Activated naive CD4-positive, alpha-beta T cell treated with Interleukin-2 at 50 U/mL for 16 hours (primary cell): ENCODE measurements at regions not wholly inside any gene's neighbourhood (a gene's known extent, or its start where the extent isn't known, plus 50 kb on each side); places are given as distances from the start of the nearest gene placed in this dataset.
"Not testable (repeated sequence)": the region's sequence is repeated elsewhere in the genome, so short reads cannot be mapped to it uniquely, and the experiment has no call there.

ENCODE experiments used
- DNase-seq: peaks from one replicate; pipeline ENCODE4 v3.0.0-alpha.2; 2020

DNA sequence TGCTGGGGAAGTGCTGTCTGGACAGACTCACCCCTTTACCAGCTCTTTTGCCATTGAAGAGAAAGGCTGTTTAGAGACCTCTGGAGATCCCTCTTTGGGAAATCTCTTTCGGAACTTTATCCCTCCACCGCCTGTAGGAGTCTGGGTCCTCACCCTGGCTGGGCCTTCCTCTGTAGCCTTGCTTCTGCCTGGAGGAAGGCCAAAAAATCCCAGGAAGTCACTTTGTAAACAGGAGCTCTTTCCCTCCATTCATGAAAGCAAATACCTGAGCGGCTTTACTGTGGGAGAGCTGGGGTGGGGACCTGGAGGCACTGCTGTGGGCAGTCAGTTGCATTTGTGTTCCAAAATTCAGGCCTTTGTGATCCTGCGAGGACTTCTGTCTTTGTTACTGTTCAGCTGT is 126.2 kb downstream of the KLF6 start:
- DNase-seq, result no peak

DNA sequence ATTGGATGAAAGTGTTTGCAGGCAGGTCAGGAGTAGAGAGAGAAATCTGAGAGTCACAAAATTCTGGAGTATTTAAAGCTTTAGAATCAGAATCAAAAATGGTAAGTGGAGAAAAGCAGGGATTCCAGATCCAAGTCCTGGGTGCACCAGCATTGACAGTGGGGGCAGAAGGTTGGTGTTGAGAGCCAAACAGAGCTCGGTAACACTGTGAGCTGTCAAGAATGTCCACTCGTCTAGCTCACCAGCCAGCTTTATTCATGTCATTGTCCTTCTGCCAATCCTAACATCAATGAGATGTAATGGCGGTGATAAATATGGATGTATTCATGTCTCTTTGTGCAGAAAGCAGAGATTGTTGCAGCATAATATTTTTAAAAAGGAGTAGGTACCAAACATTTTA is 128.8 kb downstream of the KLF6 start:
- DNase-seq, result no peak

DNA sequence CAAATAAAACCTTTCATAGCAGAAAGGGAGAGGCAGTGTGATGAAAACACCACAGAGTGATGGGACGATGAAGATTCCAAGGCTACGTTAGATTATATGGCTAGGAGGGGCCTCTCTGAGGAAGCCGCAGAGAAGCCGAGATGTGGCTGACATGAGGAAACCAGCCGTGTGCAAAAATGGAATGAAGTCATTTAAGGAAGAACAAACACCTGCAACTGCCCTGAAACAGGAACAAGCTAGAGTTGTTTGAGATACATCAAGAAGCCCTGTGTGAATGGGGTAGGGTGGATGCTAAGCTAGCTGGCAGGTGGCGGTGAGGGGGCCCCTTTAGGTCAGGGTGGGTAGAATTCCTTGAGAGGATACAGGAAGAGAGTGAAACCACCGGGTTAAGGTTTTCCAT is 129.5 kb downstream of the KLF6 start:
- DNase-seq, result no peak

DNA sequence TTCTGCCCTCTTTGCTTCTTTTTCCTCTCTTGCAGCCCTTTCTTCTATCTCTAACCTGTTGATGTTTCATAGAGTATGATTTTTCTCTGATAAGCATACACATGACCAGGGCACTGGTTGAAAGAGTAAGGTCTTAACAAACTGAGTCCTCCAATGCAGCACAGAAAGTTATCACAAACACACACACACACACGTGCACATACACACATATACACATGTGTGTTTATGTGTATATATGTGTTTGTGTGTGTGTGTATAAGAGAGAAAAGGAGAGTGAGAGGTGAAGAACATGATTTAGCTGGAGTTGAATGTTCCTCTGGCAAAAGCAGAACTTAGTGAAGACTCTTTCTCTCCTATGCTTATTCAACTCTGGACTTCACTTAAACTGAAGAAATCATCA is 130.0 kb downstream of the KLF6 start:
- no peak for DNase-seq

DNA sequence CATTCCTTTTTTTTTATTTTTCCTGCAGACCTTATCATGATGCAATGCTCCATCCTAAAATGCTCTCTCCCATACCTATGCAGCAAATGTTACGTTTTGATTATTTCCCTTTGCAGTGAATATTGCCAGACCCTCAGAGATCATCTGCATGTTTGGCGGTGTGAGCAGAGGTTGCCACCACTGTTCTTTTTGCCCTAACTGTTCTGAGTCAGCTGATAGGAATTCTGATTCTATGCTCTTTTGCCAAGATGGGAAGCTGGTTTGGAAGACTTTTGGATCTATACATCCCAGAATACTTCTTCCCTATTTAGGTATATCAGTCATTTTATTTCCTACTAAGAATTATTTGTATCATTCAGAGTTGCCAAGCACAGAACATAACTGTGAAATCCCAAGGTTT is 130.5 kb downstream of the KLF6 start:
- no peak for DNase-seq

DNA sequence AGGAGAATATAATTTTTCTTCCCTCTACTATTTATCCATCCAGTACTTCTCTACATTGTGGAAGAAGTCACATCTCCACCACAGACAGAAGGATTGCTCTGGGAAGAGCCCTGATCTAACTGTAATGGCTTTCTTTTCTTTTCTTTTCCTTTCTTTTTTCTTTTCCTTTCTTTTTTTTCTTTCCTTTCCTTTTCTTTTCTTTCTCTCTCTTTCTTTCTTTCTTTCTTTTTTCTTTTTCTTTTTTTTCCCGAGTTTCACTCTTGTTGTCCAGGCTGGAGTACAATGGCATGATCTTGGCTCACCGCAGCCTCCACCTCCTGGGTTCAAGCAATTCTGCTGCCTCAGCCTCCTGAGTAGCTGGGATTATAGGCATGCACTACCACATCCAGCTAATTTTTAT is 131.7 kb downstream of the KLF6 start:
- not testable (repeated sequence) for DNase-seq

DNA sequence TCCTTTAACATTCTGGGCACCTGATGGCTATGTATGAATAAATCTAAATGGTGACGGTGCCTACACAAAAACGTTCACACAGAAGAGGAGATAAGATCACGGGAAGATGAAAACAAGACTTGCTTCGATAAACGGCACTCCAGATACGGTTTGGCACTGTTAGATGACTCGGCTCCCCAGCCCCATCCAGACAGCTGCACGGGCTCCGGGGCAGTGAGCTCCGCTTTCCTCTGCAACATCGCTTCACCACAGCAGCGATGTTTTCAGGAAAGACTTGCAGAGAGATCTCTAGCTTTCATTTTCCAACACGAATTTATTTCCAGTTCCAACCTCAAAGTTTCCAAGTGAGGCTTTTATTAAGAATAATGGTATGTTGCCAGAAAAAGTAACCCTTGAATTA is 132.1 kb downstream of the KLF6 start:
- peak; percentile 41 for DNase-seq

DNA sequence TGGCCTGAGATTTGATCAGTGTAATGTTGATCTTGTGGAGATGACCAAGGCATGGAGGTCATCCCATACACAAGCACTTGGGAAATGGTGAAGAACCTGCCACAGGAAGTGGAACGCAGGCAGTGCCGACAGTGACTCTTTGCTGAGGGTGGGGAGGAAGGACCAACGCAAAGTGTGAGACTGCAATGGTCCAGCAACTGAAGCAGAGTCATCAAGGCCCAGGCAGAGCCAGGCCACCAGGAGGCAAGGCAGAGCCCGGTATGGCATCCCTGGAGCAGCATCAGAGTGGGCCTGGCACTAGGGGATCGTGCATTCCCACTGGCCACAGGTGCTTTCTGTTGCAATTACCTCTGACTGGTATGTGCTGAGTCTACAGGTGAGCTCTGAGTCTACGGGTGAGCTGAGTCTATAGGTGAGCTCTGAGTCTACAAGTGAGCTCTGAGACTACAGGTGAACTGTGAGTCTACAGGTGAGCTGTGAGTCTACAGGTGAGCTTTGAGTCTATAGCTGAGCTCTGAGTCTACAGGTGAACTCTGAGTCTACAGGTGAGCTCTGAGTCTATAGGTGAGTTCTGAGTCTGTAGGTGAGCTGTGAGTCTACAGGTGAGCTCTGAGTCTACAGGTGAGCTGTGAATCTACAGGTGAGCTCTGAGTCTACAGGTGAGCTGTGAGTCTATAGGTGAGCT is 132.9 kb downstream of the KLF6 start:
- no peak for DNase-seq

DNA sequence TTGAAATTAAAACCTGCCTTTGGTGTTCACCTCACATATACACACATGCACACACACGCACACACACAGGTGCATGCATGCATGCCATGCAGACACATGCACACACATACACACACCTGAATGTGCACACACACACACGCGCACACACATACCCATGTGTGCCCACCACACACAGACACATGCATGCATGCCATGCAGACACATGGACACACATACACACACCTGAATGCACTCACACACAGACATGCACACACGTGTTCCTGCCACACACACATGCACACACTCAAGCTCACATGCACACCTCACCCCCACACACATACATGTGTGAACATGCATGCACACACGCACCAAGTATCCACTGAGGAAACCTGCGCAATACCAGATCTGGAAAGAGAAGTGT is 136.4 kb downstream of the KLF6 start:
- DNase-seq, result no peak

DNA sequence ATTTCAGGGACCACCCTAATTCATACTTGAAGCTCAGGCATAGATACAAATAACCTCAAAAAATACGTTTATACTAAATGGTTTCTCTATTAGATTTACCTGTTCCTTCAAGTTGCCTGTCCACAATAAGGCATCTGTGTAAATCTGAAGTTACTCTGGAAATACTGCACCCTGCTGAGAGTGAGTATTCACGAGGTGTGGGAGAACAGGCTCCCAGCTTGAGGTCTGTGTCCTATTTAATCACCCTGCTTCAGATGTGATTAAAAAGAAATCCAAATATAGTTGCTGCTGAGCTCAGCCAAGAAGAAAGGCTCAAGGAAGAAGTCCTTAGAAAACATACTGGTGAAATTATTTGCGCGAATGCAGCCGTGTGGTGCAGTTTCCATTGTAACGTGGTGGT is 136.8 kb downstream of the KLF6 start:
- DNase-seq, result no peak

DNA sequence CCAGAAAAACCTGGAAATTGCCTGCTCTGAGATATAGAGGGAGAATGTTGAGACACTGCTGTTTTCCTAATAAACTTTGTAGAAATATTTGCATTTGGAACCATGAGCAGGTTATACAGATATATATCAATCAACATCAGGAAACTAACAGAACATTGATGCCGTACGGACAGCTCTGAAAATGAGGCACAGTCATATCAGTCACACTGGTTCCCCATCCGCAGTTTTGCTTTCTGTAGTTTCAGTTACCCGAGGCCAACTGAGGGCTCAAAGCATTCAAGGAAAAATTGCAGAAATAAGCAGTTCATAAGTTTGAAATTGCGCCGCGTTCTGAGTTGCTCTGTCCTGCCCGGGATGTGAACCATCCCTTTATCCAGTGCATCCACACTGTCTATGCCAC is 137.9 kb downstream of the KLF6 start:
- DNase-seq, result no peak

DNA sequence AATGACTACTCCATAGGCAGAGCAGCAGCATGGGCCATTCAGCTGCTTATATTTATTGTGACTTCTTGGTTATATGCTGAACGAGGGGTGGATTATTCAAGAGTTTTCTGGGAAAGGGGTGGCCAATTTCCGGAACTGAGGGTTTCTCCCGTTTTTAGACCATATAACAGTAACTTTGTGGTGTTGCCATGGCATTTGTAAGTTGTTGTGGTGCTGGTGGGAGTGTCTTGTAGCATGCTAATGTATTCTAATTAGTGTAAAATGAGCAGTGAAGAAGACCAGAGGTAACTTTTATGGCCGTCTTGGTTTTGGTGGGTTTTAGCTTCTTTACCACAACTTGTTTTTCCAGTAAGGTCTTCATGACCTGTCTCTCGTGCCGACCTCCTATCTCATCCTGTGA is 139.6 kb downstream of the KLF6 start:
- DNase-seq, result no peak

DNA sequence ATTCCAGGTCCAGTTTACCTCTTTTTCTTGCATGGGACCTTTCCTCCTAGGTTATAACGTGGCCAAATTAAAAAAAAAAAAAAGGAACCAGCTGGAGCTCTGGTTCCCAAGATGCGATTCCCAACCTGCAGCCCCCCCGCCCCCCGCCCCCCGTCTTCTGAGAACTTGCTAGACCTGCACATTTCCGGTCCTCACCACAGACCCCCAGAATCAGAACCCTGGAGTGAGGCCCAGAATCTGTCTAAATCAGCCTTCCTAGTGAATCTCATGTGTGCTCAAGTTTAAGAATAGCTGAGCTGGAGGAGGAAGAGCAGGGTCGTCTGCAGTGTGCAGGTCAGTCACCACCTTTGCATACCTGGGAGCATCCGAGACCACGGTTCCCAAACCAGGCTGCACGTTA is 144.2 kb downstream of the KLF6 start:
- DNase-seq, result no peak

DNA sequence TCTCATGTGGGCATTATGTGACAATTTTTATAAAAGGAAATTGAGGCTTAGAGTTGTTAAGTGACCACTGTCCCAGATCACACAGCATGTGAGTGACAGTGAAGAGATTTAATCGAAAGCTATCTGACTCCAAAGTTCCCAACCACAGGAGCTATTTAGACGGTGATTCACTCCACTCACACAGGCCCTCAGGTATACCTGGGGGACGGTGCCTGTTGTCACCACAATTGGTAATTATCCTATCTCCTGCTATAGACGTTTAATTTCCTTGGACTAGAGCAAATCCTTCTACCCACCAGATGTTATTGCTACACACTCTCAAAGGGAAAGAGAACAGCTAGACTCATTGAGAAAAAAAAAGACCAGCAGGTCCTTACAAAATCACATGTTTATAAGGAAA is 145.5 kb downstream of the KLF6 start:
- no peak for DNase-seq

DNA sequence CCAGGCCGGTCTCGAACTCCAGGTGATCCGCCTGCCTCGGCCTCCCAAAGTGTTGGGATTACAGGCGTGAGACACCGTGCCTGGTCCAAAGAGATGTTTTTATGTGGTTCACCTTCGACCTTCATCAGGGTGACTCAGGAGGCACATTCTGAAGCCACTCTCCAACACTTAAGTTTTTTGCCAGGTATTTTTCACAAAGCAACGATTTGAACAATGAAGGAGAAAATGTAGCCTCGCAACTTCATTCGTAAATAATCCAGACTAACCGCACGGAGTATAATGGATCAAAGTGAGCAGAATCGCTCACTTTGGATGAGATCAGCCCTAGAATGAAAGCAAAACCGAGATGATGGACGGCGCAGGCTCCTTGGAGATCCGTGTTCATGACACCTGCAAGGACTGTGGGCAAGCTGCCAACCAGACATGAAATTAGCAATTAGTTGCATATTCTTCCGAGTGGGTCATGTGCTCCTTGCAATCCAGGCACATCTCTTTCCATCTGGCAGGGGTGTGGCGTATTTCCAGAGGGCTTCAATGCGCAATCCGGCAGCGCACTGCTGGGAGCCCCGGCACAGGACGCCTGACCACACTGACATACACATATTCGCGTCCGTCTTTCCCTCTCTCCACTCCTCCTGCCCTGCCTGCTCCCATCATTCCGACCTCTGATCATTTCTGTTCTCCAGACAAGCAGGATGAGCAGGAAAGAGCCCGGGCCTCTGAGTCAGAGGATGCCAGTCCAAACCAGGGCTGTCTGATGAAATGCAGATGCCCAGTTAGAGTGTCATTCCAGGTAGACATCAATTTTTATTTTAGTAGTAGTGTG is 148.4 kb downstream of the KLF6 start:
- DNase-seq, result no peak

DNA sequence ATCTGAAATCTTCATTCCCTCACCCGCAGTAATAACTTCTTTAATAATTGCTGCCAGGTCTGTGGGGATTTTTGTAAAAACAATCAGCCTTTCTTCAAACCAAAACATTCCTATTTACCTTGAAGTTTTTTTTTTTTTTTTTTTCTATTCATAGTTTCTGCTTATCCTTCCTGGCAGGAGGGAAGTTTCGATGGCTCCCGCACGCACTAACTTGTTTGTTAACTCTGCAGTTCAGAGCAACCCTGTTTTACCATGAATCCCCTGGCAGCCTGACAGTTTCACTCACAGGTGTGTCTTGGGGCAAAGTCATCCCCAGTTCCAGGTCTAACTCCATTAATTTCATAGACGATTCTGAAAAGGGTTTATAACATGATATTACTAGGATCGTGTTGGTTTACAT is 149.3 kb downstream of the KLF6 start:
- no peak for DNase-seq

DNA sequence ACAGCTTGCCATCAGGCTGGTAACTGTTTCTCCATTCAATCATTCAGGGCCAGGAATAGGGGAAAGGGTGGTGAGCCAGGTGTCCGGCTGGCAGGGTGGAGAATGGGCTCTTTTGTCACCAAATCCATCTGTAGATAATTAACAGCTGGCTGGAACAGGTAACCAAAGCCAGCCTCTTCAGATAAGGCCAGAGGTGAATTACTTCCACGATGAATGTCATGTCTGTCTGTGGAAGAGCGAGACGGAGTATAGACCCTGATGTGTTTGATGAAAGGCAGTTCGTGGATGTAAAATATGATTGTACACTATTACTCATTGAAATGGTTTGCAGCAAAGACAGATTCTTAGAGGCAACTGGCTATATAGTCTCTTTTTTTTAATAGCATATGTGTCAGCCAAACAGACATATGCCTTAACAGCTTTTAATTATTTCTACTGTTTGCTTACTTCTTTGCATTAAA is 149.8 kb downstream of the KLF6 start:
- DNase-seq, result no peak

DNA sequence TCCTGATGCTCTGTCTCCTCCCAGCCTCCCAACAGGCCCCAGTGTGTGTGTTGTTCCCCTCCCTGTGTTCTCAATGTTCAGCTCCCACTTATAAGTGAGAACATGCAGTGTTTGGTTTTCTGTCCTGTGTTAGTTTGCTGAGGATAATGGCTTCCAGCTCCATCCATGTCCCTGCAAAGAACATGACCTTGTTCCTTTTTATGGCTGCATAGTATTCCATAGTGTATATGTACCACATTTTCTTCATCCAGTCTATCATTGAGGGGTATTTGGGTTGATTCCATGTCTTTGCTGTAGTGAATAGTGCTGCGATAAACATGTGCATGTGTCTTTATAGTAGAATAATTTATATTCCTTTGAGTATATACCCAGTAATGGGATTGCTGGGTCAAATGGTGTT is 150.4 kb downstream of the KLF6 start:
- DNase-seq, result not testable (repeated sequence)

DNA sequence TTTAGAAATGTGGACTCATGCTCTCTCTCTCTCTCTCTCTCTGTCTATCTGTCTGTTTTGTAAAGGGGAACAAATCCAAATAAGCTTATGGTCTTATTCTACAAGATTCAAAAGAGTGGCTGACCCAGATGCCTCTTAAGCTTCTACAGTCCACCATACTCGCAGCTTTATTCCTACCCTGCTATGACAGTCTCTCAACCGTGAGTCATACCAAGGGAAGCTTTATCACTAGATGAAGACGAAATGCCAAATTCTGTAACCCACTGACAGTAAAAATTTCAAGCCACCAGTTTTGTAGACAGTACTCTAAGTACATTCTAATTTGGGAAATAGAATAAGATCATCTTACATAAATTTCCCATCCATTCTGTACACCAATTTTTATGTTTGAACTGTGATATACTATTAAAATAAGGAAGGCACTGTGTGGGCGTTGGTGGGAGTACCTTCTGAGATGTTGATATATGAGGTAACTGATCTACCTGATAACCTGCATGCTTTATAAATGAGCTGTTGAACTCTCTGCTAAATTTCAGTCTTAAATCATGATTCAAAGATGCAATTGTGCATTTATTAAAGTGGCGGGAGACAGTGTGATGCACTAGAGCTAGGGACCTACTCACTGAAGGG is 153.2 kb downstream of the KLF6 start:
- DNase-seq, result no peak

DNA sequence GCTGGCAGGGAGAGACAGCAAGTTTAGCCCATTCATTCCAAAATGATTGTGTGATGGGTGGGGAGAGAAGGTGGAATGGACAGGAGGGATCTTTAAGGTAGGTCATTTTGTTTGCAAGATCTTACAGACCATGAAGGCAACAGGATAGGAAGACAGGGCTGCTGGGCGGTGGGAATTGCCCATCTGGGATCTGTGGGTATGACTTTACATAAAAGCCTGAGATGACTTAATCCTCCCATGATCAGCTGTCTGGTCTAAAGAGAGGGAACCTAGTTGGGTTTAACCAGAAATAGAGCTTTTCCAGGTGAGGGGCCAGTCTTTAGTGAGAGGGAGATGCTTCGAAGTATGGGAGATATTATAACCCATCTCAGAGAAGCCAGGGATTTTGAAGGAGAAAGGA is 153.7 kb downstream of the KLF6 start:
- no peak for DNase-seq

DNA sequence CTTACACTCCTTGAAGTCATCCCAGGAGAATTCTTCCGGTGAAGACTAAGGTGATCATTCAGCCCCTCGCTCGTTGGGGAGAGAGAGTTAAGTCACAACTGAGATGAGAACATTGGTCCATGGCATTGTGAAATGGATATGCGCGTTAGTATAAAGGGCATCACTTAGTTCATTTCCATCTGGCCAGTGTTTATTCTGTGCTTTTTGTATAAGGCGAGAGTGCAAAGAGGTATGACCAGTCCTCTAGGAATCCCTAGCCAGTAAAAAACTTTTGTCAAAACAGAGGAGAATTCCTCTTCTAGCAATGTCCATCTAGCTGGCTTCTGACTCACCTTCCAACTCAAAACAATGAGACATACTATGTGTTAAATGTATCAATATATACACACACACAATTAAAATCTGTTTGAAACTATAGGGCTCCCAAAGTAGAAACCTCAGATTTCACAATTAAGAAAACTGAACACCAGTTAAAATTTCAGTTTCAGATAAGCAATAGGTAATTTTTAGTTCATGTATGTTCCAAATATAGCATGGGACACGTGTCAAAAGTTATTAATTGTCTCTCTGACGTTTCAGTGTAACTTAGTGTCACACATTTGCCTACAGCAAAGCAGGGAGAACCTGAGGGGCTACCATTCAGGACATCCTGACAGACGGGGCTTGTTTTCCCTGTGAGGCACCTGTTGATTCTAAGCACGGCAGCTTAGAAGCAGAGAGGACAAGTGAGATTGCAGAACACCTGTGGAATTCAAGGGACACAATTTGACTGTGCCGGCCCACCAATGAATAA is 158.9 kb downstream of the KLF6 start:
- DNase-seq, result no peak

DNA sequence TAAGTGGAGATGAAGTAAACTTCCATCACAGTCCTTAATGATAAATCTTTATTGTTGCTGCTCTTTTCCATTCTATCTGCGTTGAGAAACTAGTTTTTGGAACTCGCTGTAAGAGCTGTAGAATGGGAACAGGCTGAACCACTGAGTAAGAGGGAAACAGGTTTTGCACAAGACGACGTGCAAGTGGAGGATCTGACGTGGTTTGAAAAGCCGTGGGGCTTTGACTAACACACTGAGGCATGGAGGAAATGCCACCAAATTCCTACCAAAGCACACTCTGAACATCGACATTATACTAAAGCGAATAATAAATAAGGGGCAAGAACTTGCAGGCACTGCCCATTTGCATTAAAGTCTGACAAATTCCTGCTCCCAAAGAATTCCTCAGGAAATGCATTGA is 160.6 kb downstream of the KLF6 start:
- peak; percentile 12 for DNase-seq

DNA sequence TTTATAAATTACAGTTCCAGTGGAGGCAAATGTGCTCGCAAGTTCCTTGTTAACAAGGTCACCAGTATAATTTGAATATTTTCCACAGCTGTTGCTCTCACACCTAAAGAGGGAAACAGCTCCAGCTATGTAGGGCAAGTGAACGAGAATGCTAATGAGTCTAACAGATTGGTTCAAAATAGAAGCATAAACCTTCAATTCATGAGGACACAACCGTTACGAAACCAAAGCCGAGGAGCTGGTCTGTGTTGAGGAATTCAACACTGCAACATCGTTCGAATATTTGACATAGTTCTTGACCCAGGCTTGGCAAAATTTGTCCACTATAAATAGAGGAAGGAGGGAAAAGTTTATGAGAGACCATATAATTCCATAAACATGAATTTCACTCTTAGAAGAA is 161.3 kb downstream of the KLF6 start:
- no peak for DNase-seq
